SU-DHL-6 (cell line): ENCODE measurements at regions not wholly inside any gene's neighbourhood (a gene's known extent, or its start where the extent isn't known, plus 50 kb on each side); places are given as distances from the start of the nearest gene placed in this dataset.

Experiments
- H2AFZ ChIP-seq: fragments of 200-600 bp; sonication (generic); 2 replicates; pipeline ENCODE4 v1.6.1; 2014; ENCODE audit warnings: low read depth, mild to moderate bottlenecking, moderate library complexity, mixed read lengths, antibody characterized with exemption, low read length; ENCODE audit not compliant: severe bottlenecking
- H3F3A ChIP-seq: fragments of 200-600 bp; shearing (Covaris generic); 2 replicates; pipeline ENCODE4 v1.6.0; 2016; ENCODE audit warnings: antibody characterized with exemption, mild to moderate bottlenecking; ENCODE audit not compliant: insufficient read depth
- H3K27ac ChIP-seq: fragments of 200-600 bp; sonication (generic); 2 replicates; pipeline ENCODE4 v1.5.1; 2016; ENCODE audit warnings: low read depth, mild to moderate bottlenecking, low read length, moderate library complexity, mixed read lengths
- H3K27me3 ChIP-seq: fragments of 200-600 bp; sonication (generic), shearing (Covaris generic); 2 replicates; pipeline ENCODE4 v1.6.0; 2014; ENCODE audit warnings: mild to moderate bottlenecking, low read length
- H3K36me3 ChIP-seq: fragments of 200-600 bp; sonication (generic); 2 replicates; pipeline ENCODE4 v1.6.1; 2014; ENCODE audit warnings: mild to moderate bottlenecking, low read length, mixed read lengths
- H3K4me2 ChIP-seq: fragments of 300-600, 200-600 bp; shearing (Covaris generic), sonication (generic); 2 replicates; pipeline ENCODE4 v1.6.0; 2014; ENCODE audit warnings: low read length, low read depth, mild to moderate bottlenecking; ENCODE audit not compliant: poor library complexity, severe bottlenecking
- H3K4me3 ChIP-seq: fragments of 200-600 bp; sonication (generic); 2 replicates; pipeline ENCODE4 v1.5.1; 2014; ENCODE audit warnings: antibody characterized with exemption, low read length, mild to moderate bottlenecking, mixed read lengths; ENCODE audit not compliant: insufficient read depth, poor library complexity, severe bottlenecking
- H3K79me2 ChIP-seq: fragments of 200-600 bp; sonication (generic); 2 replicates; pipeline ENCODE4 v1.6.1; 2014; ENCODE audit warnings: mild to moderate bottlenecking, low read length, moderate library complexity; ENCODE audit not compliant: insufficient read depth
- H3K9ac ChIP-seq: fragments of 200-600 bp; sonication (generic); 2 replicates; pipeline ENCODE4 v1.7.0; 2014; ENCODE audit warnings: mild to moderate bottlenecking, low read length
- H3K9me2 ChIP-seq: fragments of 200-600 bp; sonication (generic); replicated peaks from 2 replicates; pipeline ENCODE4 v1.6.1; 2014; ENCODE audit warnings: low read length; ENCODE audit not compliant: insufficient read depth
- H3K9me3 ChIP-seq: fragments of 200-600 bp; sonication (generic); 2 replicates; pipeline ENCODE4 v1.6.1; 2014; ENCODE audit warnings: low read length, mixed read lengths; ENCODE audit not compliant: insufficient read depth
- H4K20me1 ChIP-seq: fragments of 200-600 bp; sonication (generic); 2 replicates; pipeline ENCODE4 v1.6.1; 2014; ENCODE audit warnings: low read depth, mild to moderate bottlenecking, antibody characterized with exemption, low read length, moderate library complexity, mixed read lengths
- CTCF ChIP-seq: fragments of 200-600 bp; sonication (generic); IDR thresholded peaks from one replicate; pipeline ENCODE4 v1.5.1; 2017; ENCODE audit warnings: antibody characterized with exemption, mild to moderate bottlenecking, low read length, moderate library complexity; ENCODE audit not compliant: insufficient read depth, poor library complexity, severe bottlenecking
- EZH2phosphoT487 ChIP-seq: fragments of 200-600 bp; sonication (generic), shearing (Covaris generic); conservative IDR thresholded peaks from 2 replicates; pipeline ENCODE4 v1.6.1; 2018; ENCODE audit warnings: mild to moderate bottlenecking, antibody characterized with exemption, low read length, moderate library complexity, mixed read lengths

DNA sequence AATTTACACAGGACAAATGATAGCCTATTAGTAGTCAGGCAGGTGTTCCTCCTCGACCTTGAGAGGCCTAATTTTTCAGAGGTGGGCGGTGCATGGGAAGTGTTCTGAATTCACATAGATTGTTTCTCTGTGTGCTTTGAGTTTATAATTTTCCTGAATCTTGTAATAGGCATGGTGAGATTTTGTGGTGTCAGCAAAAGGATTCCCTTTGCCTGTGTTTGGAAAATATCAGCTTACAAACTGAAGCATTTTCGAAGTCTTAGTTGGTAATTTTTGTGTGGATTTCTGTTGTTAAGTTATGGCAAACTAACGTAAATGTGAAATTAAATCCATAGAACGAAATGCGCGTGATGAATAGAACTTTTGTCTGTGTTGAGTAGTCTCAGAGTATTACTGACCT lies 194.0 kb upstream of the RBMS1 start:
- no peaks in the 10 kb centered on the region for H3K79me2 ChIP-seq
- no peaks in the 10 kb centered on the region for H3F3A ChIP-seq
- no peak overlapping the region for H2AFZ ChIP-seq
- no peak overlapping the region for H3K4me3 ChIP-seq
- no peak overlapping the region for H3K4me2 ChIP-seq
- H3K9me3 ChIP-seq, result no peaks in the 10 kb centered on the region
- no peak for TF ChIP-seq CTCF
- TF ChIP-seq EZH2phosphoT487, result no peak
- no peak overlapping the region for H3K27ac ChIP-seq
- no peaks in the 10 kb centered on the region for H3K27me3 ChIP-seq
- H4K20me1 ChIP-seq, result no peaks in the 10 kb centered on the region
- H3K9me2 ChIP-seq, result no peaks in the 10 kb centered on the region
- H3K9ac ChIP-seq, result no peak overlapping the region
- H3K36me3 ChIP-seq, result no peaks in the 10 kb centered on the region

- Histone ChIP-seq H3K27ac (no peak overlapping the region), H2AFZ (no peak overlapping the region), H3K27me3 (no peaks in the 10 kb centered on the region), H3K9me3 (no peaks in the 10 kb centered on the region), H3K4me2 (no peak overlapping the region), H3K9ac (no peak overlapping the region), H4K20me1 (no peaks in the 10 kb centered on the region), H3K4me3 (no peak overlapping the region), H3K9me2 (no peaks in the 10 kb centered on the region), H3K36me3 (no peaks in the 10 kb centered on the region), H3F3A (no peaks in the 10 kb centered on the region), H3K79me2 (no peaks in the 10 kb centered on the region)
- no peak for TF ChIP-seq CTCF
- TF ChIP-seq EZH2phosphoT487, result no peak
These were observed 195.8 kb upstream of the RBMS1 start for GRCh38 chr2:160689441-160689840.

DNA sequence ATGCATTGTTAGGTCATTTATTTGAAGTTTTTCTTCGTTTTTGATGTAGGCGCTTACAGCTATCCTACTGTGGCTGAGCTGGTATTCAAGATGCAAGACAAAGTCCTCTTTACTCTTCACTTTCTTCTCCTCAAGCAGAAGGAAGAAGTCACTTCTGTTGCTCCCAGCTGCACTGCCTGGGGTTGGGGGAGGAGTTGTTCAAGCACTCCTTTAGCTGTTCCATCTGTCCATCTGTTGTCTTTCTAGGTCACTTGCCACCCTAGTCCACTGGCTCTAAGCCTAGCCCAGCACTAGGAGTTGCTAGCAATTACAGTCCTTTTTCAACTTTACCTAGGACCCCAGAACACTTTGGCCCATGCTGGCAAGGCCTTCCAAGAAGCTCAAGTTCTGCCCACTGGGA lies 200.6 kb upstream of the RBMS1 start:
- H3K4me2 ChIP-seq, result no peak overlapping the region
- H3K9me3 ChIP-seq, result no peaks in the 10 kb centered on the region

More for the DNA sequence above, 200.6 kb upstream of the RBMS1 start:
- Histone ChIP-seq H2AFZ (no peak overlapping the region), H4K20me1 (no peaks in the 10 kb centered on the region), H3K36me3 (no peaks in the 10 kb centered on the region), H3F3A (no peaks in the 10 kb centered on the region), H3K4me3 (no peak overlapping the region), H3K27ac (no peak overlapping the region), H3K27me3 (no peaks in the 10 kb centered on the region), H3K9me2 (no peaks in the 10 kb centered on the region), H3K9ac (no peak overlapping the region), H3K79me2 (no peaks in the 10 kb centered on the region)
- TF ChIP-seq EZH2phosphoT487, result no peak
- no peak for TF ChIP-seq CTCF
